HEK293 (cell line): ENCODE measurements at regions not wholly inside any gene's neighbourhood (a gene's known extent, or its start where the extent isn't known, plus 50 kb on each side); places are given as distances from the start of the nearest gene placed in this dataset.

ENCODE experiments used
- CTCF ChIA-PET: fragments of 350-600 bp; formaldehyde crosslinking; extraction: SDS; loops from one replicate; lab custom pipeline; 2021; ENCODE audit warnings: antibody characterized with exemption; lab: Yijun Ruan, JAX
- POLR2A ChIA-PET: fragments of 300-600 bp; formaldehyde crosslinking; extraction: SDS; loops from one replicate; lab custom pipeline; 2020; ENCODE audit warnings: antibody characterized with exemption, inconsistent platforms; lab: Yijun Ruan, JAX
- H3K27ac ChIP-seq: fragments of 200-500 bp; sonication (Bioruptor generic); 2 replicates; pipeline ENCODE4 v1.5.1; 2014; ENCODE audit warnings: low read depth, low read length, control low read depth, inconsistent platforms; ENCODE audit errors: extremely low read depth
- H3K36me3 ChIP-seq, 2 experiments: fragments of 200-500 bp in 1 of 2; sonication (Bioruptor generic) in 1 of 2; 1 replicate in 1 of 2; 2 replicates in 1 of 2; pipeline ENCODE4 v1.5.1; 2014 to 2017; ENCODE audit warnings: inconsistent platforms in 2 of 2, low read length in 2 of 2; ENCODE audit not compliant: control insufficient read depth in 2 of 2, insufficient read depth in 1 of 2
- H3K4me1 ChIP-seq: fragments of 200-500 bp; sonication (Bioruptor generic); 2 replicates; pipeline ENCODE4 v1.5.1; 2014; ENCODE audit warnings: mild to moderate bottlenecking, low read length, inconsistent platforms; ENCODE audit not compliant: control insufficient read depth, insufficient read depth
- H3K4me3 ChIP-seq: 2 replicates; pipeline ENCODE4 v1.5.1; 2011; ENCODE audit warnings: low read depth, mild to moderate bottlenecking, control low read depth, low read length, moderate library complexity
- H3K9me3 ChIP-seq: fragments of 200-500 bp; sonication (Bioruptor generic); 2 replicates; pipeline ENCODE4 v1.5.1; 2014; ENCODE audit warnings: low read depth, low read length, inconsistent platforms; ENCODE audit not compliant: control insufficient read depth, insufficient read depth
- BCL11A ChIP-seq: fragments of 450-650 bp; formaldehyde crosslinking; IDR thresholded peaks from 2 replicates; pipeline ENCODE4 v1.5.1; 2016; ENCODE audit warnings: low read depth, missing biosample characterization, missing genetic modification characterization
- HOXD13 ChIP-seq: sonication (generic); formaldehyde crosslinking; IDR thresholded peaks from 2 replicates; pipeline ENCODE4 v1.8.0; 2022; ENCODE audit warnings: missing genetic modification reagents, borderline replicate concordance
- KLF16 ChIP-seq: fragments of 450-650 bp; formaldehyde crosslinking; IDR thresholded peaks from 2 replicates; pipeline ENCODE4 v1.5.1; 2017; ENCODE audit warnings: missing biosample characterization, missing genetic modification characterization
- MEIS1 ChIP-seq: sonication (generic); formaldehyde crosslinking; IDR thresholded peaks from 2 replicates; pipeline ENCODE4 v1.8.1; 2022; ENCODE audit warnings: missing genetic modification reagents, mild to moderate bottlenecking, borderline replicate concordance
- REPIN1 ChIP-seq: fragments of 450-650 bp; formaldehyde crosslinking; IDR thresholded peaks from 2 replicates; pipeline ENCODE4 v1.5.1; 2017; ENCODE audit warnings: missing biosample characterization, missing genetic modification characterization, low read depth
- SETDB1 ChIP-seq: IDR thresholded peaks from one replicate; pipeline ENCODE4 v1.6.1; 2017; ENCODE audit warnings: mild to moderate bottlenecking, low read length, moderate library complexity, mixed read lengths; ENCODE audit not compliant: insufficient read length
- SP3 ChIP-seq: fragments of 450-650 bp; formaldehyde crosslinking; IDR thresholded peaks from 2 replicates; pipeline ENCODE4 v1.5.1; 2016; ENCODE audit warnings: missing biosample characterization, missing genetic modification characterization
- TRIM28 ChIP-seq: IDR thresholded peaks from 2 replicates; pipeline ENCODE4 v1.6.1; 2011; ENCODE audit warnings: low read length, control low read depth, borderline replicate concordance
- ZBTB7A ChIP-seq: fragments of 450-650 bp; formaldehyde crosslinking; IDR thresholded peaks from 2 replicates; pipeline ENCODE4 v1.5.1; 2016; ENCODE audit warnings: low read depth, missing biosample characterization, missing genetic modification characterization
- ZEB2 ChIP-seq: fragments of 450-650 bp; formaldehyde crosslinking; IDR thresholded peaks from 2 replicates; pipeline ENCODE4 v1.5.1; 2016; ENCODE audit warnings: missing biosample characterization, missing genetic modification characterization
- ZFHX2 ChIP-seq: fragments of 450-650 bp; formaldehyde crosslinking; conservative IDR thresholded peaks from 2 replicates; pipeline ENCODE4 v1.5.1; 2016; ENCODE audit warnings: missing biosample characterization, missing genetic modification characterization
- ZFP69B ChIP-seq: fragments of 450-650 bp; formaldehyde crosslinking; IDR thresholded peaks from 2 replicates; pipeline ENCODE4 v1.5.1; 2016; ENCODE audit warnings: missing biosample characterization, missing genetic modification characterization
- ZIC2 ChIP-seq: fragments of 450-650 bp; formaldehyde crosslinking; IDR thresholded peaks from 2 replicates; pipeline ENCODE4 v1.5.1; 2016; ENCODE audit warnings: missing biosample characterization, missing genetic modification characterization
- ZNF350 ChIP-seq: fragments of 450-650 bp; formaldehyde crosslinking; IDR thresholded peaks from 2 replicates; pipeline ENCODE4 v1.5.0; 2017; ENCODE audit warnings: missing biosample characterization, mild to moderate bottlenecking, missing genetic modification characterization
- ZNF426 ChIP-seq: fragments of 450-650 bp; formaldehyde crosslinking; IDR thresholded peaks from 2 replicates; pipeline ENCODE4 v1.5.1; 2017; ENCODE audit warnings: missing biosample characterization, missing genetic modification characterization, mild to moderate bottlenecking, inconsistent platforms, moderate library complexity
- ZNF501 ChIP-seq: fragments of 450-650 bp; formaldehyde crosslinking; IDR thresholded peaks from 2 replicates; pipeline ENCODE4 v1.5.1; 2016; ENCODE audit warnings: missing biosample characterization, missing genetic modification characterization
- ZNF544 ChIP-seq: fragments of 450-650 bp; formaldehyde crosslinking; IDR thresholded peaks from 2 replicates; pipeline ENCODE4 v1.5.0; 2017; ENCODE audit warnings: missing biosample characterization, missing genetic modification characterization
- ZNF747 ChIP-seq: fragments of 450-650 bp; formaldehyde crosslinking; IDR thresholded peaks from 2 replicates; pipeline ENCODE4 v1.5.1; 2016; ENCODE audit warnings: missing biosample characterization, missing genetic modification characterization
- ZNF76 ChIP-seq: fragments of 450-650 bp; formaldehyde crosslinking; IDR thresholded peaks from 2 replicates; pipeline ENCODE4; 2016; ENCODE audit warnings: low read depth, missing biosample characterization, missing genetic modification characterization, borderline replicate concordance
- ZNF777 ChIP-seq: fragments of 450-650 bp; formaldehyde crosslinking; IDR thresholded peaks from 2 replicates; pipeline ENCODE4 v1.5.1; 2017; ENCODE audit warnings: missing biosample characterization, missing genetic modification characterization, borderline replicate concordance
- TF ChIP-seq, protein P1 (sequence below): fragments of 450-650 bp; formaldehyde crosslinking; IDR thresholded peaks from 2 replicates; pipeline ENCODE4 v1.5.1; 2017; ENCODE audit warnings: missing biosample characterization, missing genetic modification characterization
- TF ChIP-seq, protein P2 (sequence below): fragments of 450-650 bp; formaldehyde crosslinking; IDR thresholded peaks from 2 replicates; pipeline ENCODE4 v1.5.1; 2016; ENCODE audit warnings: missing biosample characterization, missing genetic modification characterization
- TF ChIP-seq, protein P3 (sequence below): fragments of 450-650 bp; formaldehyde crosslinking; IDR thresholded peaks from 2 replicates; pipeline ENCODE4 v1.5.1; 2016; ENCODE audit warnings: missing biosample characterization, missing genetic modification characterization

DNA sequence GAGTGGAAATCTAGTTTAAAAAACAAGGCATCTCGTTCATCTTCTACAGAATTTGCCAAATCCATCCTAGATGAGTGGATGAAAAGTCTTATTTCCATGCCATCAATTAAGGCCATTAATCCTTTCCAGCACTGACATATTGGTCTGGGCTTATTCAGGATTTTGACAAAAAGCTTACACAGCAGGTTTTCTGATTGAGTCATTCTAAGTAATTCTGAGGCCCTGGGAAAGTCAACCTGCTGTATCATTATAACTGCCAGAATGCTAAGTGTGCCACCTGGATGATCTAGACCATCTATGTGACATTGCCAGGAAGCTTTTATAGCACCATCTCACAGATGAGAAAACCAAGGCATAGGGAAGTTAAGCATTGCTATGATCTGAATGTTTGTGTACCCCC, 132.1 kb upstream of the MAP3K1 start (continued):
- TF ChIP-seq REPIN1 (tag by site-specific recombination) = no peak
- TF ChIP-seq SP3 (tag by site-specific recombination) = no peak
- no peak for TF ChIP-seq ZFHX2 (tag by site-specific recombination)

DNA sequence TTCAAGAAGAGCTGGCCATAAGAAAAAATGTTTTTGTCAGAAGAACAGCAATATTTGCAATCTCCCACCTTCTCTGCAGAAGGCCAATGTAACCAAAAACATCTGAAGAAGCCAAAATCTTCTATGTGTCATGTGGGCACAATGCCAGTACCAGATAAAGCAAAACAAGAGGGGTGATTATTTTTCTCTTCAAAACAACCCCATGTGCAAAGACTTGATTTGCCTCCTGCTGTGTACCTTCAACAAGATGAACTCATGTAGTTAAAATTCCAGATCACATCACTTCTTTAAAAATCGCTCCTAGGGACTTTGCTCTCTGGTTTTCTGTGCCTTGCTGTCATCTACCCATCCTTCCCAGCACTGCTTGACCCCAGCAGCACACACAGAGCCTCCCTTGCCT, 134.0 kb upstream of the MAP3K1 start:
- CTCF ChIA-PET = interaction anchor here (0.5 kb wide), 1 partner anchor 742 kb away, joined by 4 read pairs; no protein-coding TSS in a partner anchor
- Histone ChIP-seq H3K4me3 (no peak overlapping the region), H3K9me3 (no peaks in the 10 kb centered on the region), H3K4me1 (no peaks in the 10 kb centered on the region), H3K27ac (no peak overlapping the region), H3K36me3 (no peaks in the 10 kb centered on the region)
- TF ChIP-seq, protein P1, sequence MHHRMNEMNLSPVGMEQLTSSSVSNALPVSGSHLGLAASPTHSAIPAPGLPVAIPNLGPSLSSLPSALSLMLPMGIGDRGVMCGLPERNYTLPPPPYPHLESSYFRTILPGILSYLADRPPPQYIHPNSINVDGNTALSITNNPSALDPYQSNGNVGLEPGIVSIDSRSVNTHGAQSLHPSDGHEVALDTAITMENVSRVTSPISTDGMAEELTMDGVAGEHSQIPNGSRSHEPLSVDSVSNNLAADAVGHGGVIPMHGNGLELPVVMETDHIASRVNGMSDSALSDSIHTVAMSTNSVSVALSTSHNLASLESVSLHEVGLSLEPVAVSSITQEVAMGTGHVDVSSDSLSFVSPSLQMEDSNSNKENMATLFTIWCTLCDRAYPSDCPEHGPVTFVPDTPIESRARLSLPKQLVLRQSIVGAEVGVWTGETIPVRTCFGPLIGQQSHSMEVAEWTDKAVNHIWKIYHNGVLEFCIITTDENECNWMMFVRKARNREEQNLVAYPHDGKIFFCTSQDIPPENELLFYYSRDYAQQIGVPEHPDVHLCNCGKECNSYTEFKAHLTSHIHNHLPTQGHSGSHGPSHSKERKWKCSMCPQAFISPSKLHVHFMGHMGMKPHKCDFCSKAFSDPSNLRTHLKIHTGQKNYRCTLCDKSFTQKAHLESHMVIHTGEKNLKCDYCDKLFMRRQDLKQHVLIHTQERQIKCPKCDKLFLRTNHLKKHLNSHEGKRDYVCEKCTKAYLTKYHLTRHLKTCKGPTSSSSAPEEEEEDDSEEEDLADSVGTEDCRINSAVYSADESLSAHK (tag by site-specific recombination) = no peak
- no peak for TF ChIP-seq ZNF544 (tag by site-specific recombination)
- TF ChIP-seq, protein P2, sequence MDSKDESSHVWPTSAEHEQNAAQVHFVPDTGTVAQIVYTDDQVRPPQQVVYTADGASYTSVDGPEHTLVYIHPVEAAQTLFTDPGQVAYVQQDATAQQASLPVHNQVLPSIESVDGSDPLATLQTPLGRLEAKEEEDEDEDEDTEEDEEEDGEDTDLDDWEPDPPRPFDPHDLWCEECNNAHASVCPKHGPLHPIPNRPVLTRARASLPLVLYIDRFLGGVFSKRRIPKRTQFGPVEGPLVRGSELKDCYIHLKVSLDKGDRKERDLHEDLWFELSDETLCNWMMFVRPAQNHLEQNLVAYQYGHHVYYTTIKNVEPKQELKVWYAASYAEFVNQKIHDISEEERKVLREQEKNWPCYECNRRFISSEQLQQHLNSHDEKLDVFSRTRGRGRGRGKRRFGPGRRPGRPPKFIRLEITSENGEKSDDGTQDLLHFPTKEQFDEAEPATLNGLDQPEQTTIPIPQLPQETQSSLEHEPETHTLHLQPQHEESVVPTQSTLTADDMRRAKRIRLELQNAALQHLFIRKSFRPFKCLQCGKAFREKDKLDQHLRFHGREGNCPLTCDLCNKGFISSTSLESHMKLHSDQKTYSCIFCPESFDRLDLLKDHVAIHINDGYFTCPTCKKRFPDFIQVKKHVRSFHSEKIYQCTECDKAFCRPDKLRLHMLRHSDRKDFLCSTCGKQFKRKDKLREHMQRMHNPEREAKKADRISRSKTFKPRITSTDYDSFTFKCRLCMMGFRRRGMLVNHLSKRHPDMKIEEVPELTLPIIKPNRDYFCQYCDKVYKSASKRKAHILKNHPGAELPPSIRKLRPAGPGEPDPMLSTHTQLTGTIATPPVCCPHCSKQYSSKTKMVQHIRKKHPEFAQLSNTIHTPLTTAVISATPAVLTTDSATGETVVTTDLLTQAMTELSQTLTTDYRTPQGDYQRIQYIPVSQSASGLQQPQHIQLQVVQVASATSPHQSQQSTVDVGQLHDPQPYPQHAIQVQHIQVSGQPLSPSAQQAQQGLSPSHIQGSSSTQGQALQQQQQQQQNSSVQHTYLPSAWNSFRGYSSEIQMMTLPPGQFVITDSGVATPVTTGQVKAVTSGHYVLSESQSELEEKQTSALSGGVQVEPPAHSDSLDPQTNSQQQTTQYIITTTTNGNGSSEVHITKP (tag by site-specific recombination) = 0 out of 2 replicates have a peak, but pooled peaks have one; percentile 17
- no peak for TF ChIP-seq ZFP69B (tag by site-specific recombination)
- no peak for TF ChIP-seq MEIS1 (CRISPR knock-in tag)
- TF ChIP-seq ZBTB7A (tag by site-specific recombination) = no peak
- TF ChIP-seq ZNF777 (tag by site-specific recombination) = no peak
- POLR2A ChIA-PET = no interaction called here

DNA sequence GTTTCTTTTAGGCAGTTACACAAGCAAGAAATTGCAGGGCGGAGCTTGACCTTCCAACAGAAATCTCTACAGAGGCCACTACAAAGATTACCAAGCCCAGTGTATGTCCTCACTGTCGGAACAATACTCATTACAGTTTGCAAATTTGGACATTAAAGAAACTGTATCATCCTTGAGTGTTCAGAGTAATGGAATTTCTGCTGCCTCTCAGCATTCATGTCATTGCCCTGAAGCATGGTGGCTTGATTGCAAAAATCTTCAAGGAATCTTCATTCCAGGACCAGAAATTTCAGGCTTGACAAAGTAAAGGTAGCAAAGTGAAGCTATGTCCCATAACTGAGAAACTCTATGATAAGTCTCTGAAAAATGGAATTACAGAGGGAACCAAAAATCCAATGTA, 134.6 kb upstream of the MAP3K1 start:
- Histone ChIP-seq H3K27ac (no peak overlapping the region), H3K9me3 (no peaks in the 10 kb centered on the region), H3K4me1 (no peaks in the 10 kb centered on the region), H3K4me3 (no peak overlapping the region), H3K36me3 (no peaks in the 10 kb centered on the region)
- TF ChIP-seq ZNF76 (tag by site-specific recombination) (no peak), HOXD13 (no peak), ZNF426 (tag by site-specific recombination) (no peak), TRIM28 (no peak), ZNF501 (no peak), ZEB2 (tag by site-specific recombination) (no peak), ZNF747 (tag by site-specific recombination) (no peak), ZNF350 (tag by site-specific recombination) (no peak), KLF16 (no peak), BCL11A (tag by site-specific recombination) (no peak), SETDB1 (no peak), ZIC2 (tag by site-specific recombination) (no peak)
- TF ChIP-seq, protein P3, sequence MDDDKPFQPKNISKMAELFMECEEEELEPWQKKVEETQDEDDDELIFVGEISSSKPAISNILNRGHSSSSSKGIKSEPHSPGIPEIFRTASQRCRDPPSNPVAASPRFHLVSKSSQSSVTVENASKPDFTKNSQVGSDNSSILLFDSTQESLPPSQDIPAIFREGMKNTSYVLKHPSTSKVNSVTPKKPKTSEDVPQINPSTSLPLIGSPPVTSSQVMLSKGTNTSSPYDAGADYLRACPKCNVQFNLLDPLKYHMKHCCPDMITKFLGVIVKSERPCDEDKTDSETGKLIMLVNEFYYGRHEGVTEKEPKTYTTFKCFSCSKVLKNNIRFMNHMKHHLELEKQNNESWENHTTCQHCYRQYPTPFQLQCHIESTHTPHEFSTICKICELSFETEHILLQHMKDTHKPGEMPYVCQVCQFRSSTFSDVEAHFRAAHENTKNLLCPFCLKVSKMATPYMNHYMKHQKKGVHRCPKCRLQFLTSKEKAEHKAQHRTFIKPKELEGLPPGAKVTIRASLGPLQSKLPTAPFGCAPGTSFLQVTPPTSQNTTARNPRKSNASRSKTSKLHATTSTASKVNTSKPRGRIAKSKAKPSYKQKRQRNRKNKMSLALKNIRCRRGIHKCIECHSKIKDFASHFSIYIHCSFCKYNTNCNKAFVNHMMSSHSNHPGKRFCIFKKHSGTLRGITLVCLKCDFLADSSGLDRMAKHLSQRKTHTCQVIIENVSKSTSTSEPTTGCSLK (tag by site-specific recombination) = no peak
- CTCF ChIA-PET = interaction anchor here (0.7 kb wide), 1 partner anchor 132 kb away, joined by 3 read pairs; no protein-coding TSS in a partner anchor
- POLR2A ChIA-PET = no interaction called here
